Effector memory CD8-positive, alpha-beta T cell (primary cell): ENCODE measurements at regions not wholly inside any gene's neighbourhood (a gene's known extent, or its start where the extent isn't known, plus 50 kb on each side); places are given as distances from the start of the nearest gene placed in this dataset.

Source experiments
- ATAC-seq: fragments of 150-1000 bp; cut with Tn5 transposase; replicated peaks from 2 replicates; pipeline ENCODE4 v1.10.0; 2021; ENCODE audit warnings: mild to moderate bottlenecking, moderate library complexity
- DNase-seq, 3 experiments: peaks; one replicate each; pipeline ENCODE4 v3.0.0; 2021
- H3K27ac Mint-ChIP-seq, 2 donors: one replicate each; pipeline ENCODE4 v1.8.0; 2022; ENCODE audit warnings: mild to moderate bottlenecking in 2 of 2, mixed read lengths in 2 of 2, moderate library complexity in 2 of 2
- H3K27me3 Mint-ChIP-seq, 2 donors: one replicate each; pipeline ENCODE4 v1.8.0; 2022; ENCODE audit warnings: mixed read lengths in 2 of 2
- H3K36me3 Mint-ChIP-seq: one replicate; pipeline ENCODE4 v1.8.0; 2022; ENCODE audit warnings: mild to moderate bottlenecking, moderate library complexity, mixed read lengths; ENCODE audit not compliant: insufficient read depth
- H3K4me1 Mint-ChIP-seq, 2 donors: one replicate each; pipeline ENCODE4 v1.8.0; 2022; ENCODE audit warnings: low read depth in 2 of 2, mixed read lengths in 2 of 2
- H3K4me3 Mint-ChIP-seq, 2 donors: one replicate each; pipeline ENCODE4 v1.8.0; 2022; ENCODE audit warnings: mild to moderate bottlenecking in 2 of 2, mixed read lengths in 2 of 2, moderate library complexity in 2 of 2
- H3K9me3 Mint-ChIP-seq, 2 donors: one replicate each; pipeline ENCODE4 v1.8.0; 2022; ENCODE audit warnings: mixed read lengths in 2 of 2

- no peak for ATAC-seq
- Mint-ChIP-seq H3K27ac (no peak overlapping the region), H3K27me3 (peaks cover 11 to 12% of the 10 kb centered on the region in 2 donors), H3K4me3 (no peak overlapping the region), H3K9me3 (no peaks in the 10 kb centered on the region), H3K4me1 (no peaks in the 10 kb centered on the region), H3K36me3 (no peaks in the 10 kb centered on the region)
- DNase-seq = no peak
These were observed 229.2 kb downstream of the PTTG2 start for GRCh38 chr4:38189445-38189844.

GRCh38 chr4:38190717-38191178, 230.6 kb downstream of the PTTG2 start:
- Mint-ChIP-seq H3K4me1 (no peaks in the 10 kb centered on the region), H3K36me3 (no peaks in the 10 kb centered on the region), H3K4me3 (no peak overlapping the region), H3K27me3 (peaks cover 15 to 18% of the 10 kb centered on the region in 2 donors), H3K9me3 (peaks cover 5% of the 10 kb centered on the region in 2 donors), H3K27ac (no peak overlapping the region)
- ATAC-seq (no peak), DNase-seq (no peak)

- ATAC-seq (no peak), DNase-seq (no peak)
- peaks cover 15 to 22% of the 10 kb centered on the region in 2 donors for H3K27me3 Mint-ChIP-seq
- H3K9me3 Mint-ChIP-seq = peaks cover 5 to 7% of the 10 kb centered on the region in 2 donors
- no peak overlapping the region for H3K27ac Mint-ChIP-seq
- no peaks in the 10 kb centered on the region for H3K4me1 Mint-ChIP-seq
- H3K36me3 Mint-ChIP-seq = no peaks in the 10 kb centered on the region
- no peak overlapping the region for H3K4me3 Mint-ChIP-seq
These were observed 232.3 kb downstream of the PTTG2 start for GRCh38 chr4:38192516-38192915.

GRCh38 chr4:38193236-38193863, 233.2 kb downstream of the PTTG2 start:
- ATAC-seq (no peak), DNase-seq (no peak)
- Mint-ChIP-seq H3K9me3 (peaks cover 5 to 7% of the 10 kb centered on the region in 2 donors), H3K36me3 (no peaks in the 10 kb centered on the region), H3K4me1 (no peaks in the 10 kb centered on the region), H3K4me3 (no peak overlapping the region), H3K27ac (no peak overlapping the region), H3K27me3 (peaks cover 15 to 22% of the 10 kb centered on the region in 2 donors)

GRCh38 chr4:38194047-38194602, 233.9 kb downstream of the PTTG2 start:
- Mint-ChIP-seq H3K36me3 (no peaks in the 10 kb centered on the region), H3K27ac (no peak overlapping the region), H3K9me3 (peaks cover 5 to 7% of the 10 kb centered on the region in 2 donors), H3K4me3 (no peak overlapping the region), H3K27me3 (peaks cover 15 to 22% of the 10 kb centered on the region in 2 donors), H3K4me1 (no peaks in the 10 kb centered on the region)
- no peak for ATAC-seq
- DNase-seq = no peak

GRCh38 chr4:38195486-38195885, 235.3 kb downstream of the PTTG2 start:
- DNase-seq (no peak), ATAC-seq (no peak)
- Mint-ChIP-seq H3K9me3 (peaks cover 5 to 7% of the 10 kb centered on the region in 2 donors), H3K27me3 (peaks cover 15 to 22% of the 10 kb centered on the region in 2 donors), H3K4me3 (no peak overlapping the region), H3K27ac (no peak overlapping the region), H3K4me1 (no peaks in the 10 kb centered on the region), H3K36me3 (no peaks in the 10 kb centered on the region)

- Mint-ChIP-seq H3K4me1 (no peaks in the 10 kb centered on the region), H3K4me3 (no peak overlapping the region), H3K9me3 (peaks cover 5 to 7% of the 10 kb centered on the region in 2 donors), H3K27ac (no peak overlapping the region), H3K27me3 (peaks cover 15 to 22% of the 10 kb centered on the region in 2 donors), H3K36me3 (no peaks in the 10 kb centered on the region)
- ATAC-seq = no peak
- DNase-seq = no peak
These were observed 235.7 kb downstream of the PTTG2 start for GRCh38 chr4:38195911-38196310.

GRCh38 chr4:38202242-38202641, 242.0 kb downstream of the PTTG2 start:
- no peaks in the 10 kb centered on the region for H3K4me1 Mint-ChIP-seq
- no peaks in the 10 kb centered on the region for H3K36me3 Mint-ChIP-seq
- no peaks in the 10 kb centered on the region for H3K27me3 Mint-ChIP-seq
- H3K4me3 Mint-ChIP-seq = no peak overlapping the region
- no peaks in the 10 kb centered on the region for H3K9me3 Mint-ChIP-seq
- H3K27ac Mint-ChIP-seq = peak overlapping the region in 1 of 2 donors; percentile 25
- DNase-seq = no peak
- ATAC-seq = no peak

- no peak overlapping the region for H3K27ac Mint-ChIP-seq
- ATAC-seq (no peak), DNase-seq (no peak)
- no peaks in the 10 kb centered on the region for H3K4me1 Mint-ChIP-seq
- H3K36me3 Mint-ChIP-seq = no peaks in the 10 kb centered on the region
- H3K4me3 Mint-ChIP-seq = no peak overlapping the region
- H3K27me3 Mint-ChIP-seq = no peaks in the 10 kb centered on the region
- H3K9me3 Mint-ChIP-seq = no peaks in the 10 kb centered on the region
These were observed 243.4 kb downstream of the PTTG2 start for GRCh38 chr4:38203609-38204008.

- DNase-seq (no peak), ATAC-seq (no peak)
- no peak overlapping the region for H3K27ac Mint-ChIP-seq
- H3K4me3 Mint-ChIP-seq = no peak overlapping the region
- no peaks in the 10 kb centered on the region for H3K9me3 Mint-ChIP-seq
- H3K27me3 Mint-ChIP-seq = no peaks in the 10 kb centered on the region
- no peaks in the 10 kb centered on the region for H3K4me1 Mint-ChIP-seq
- no peaks in the 10 kb centered on the region for H3K36me3 Mint-ChIP-seq
These were observed 244.3 kb downstream of the PTTG2 start for GRCh38 chr4:38204339-38205035.

- Mint-ChIP-seq H3K9me3 (no peaks in the 10 kb centered on the region), H3K4me1 (no peaks in the 10 kb centered on the region), H3K27ac (no peak overlapping the region), H3K4me3 (no peak overlapping the region), H3K36me3 (no peaks in the 10 kb centered on the region), H3K27me3 (no peaks in the 10 kb centered on the region)
- DNase-seq (no peak), ATAC-seq (no peak)
These were observed 245.1 kb downstream of the PTTG2 start for GRCh38 chr4:38205261-38205660.

- Mint-ChIP-seq H3K4me1 (no peaks in the 10 kb centered on the region), H3K27me3 (no peaks in the 10 kb centered on the region), H3K4me3 (no peak overlapping the region), H3K36me3 (no peaks in the 10 kb centered on the region), H3K9me3 (no peaks in the 10 kb centered on the region), H3K27ac (no peak overlapping the region)
- DNase-seq = no peak
- ATAC-seq = no peak
These were observed 246.9 kb downstream of the PTTG2 start for GRCh38 chr4:38207110-38207457.

GRCh38 chr4:38209654-38210053, 249.5 kb downstream of the PTTG2 start:
- no peak overlapping the region for H3K4me3 Mint-ChIP-seq
- H3K4me1 Mint-ChIP-seq = no peaks in the 10 kb centered on the region
- H3K27me3 Mint-ChIP-seq = no peaks in the 10 kb centered on the region
- no peaks in the 10 kb centered on the region for H3K9me3 Mint-ChIP-seq
- H3K27ac Mint-ChIP-seq = no peak overlapping the region
- H3K36me3 Mint-ChIP-seq = no peaks in the 10 kb centered on the region
- DNase-seq = no peak
- no peak for ATAC-seq
